NCI-H1105 (cell line): ENCODE measurements at regions not wholly inside any gene's neighbourhood (a gene's known extent, or its start where the extent isn't known, plus 50 kb on each side); places are given as distances from the start of the nearest gene placed in this dataset.
"Not testable (repeated sequence)": the region's sequence is repeated elsewhere in the genome, so short reads cannot be mapped to it uniquely, and the experiment has no call there.

ENCODE experiments used
- DNase-seq: peaks from one replicate; lab custom pipeline; 2025; lab: John Stamatoyannopoulos, UW

GRCh38 chr16:22719945-22720344 is 94.0 kb upstream of the HS3ST2 start:
- no peak for DNase-seq

GRCh38 chr16:22721511-22722100 is 92.4 kb upstream of the HS3ST2 start:
- no peak for DNase-seq

GRCh38 chr16:22722551-22723541 is 91.1 kb upstream of the HS3ST2 start:
- not testable (repeated sequence) for DNase-seq

- DNase-seq: no peak
These were observed 87.1 kb upstream of the HS3ST2 start for GRCh38 chr16:22726868-22727267.

- no peak for DNase-seq
These were observed 86.4 kb upstream of the HS3ST2 start for GRCh38 chr16:22727285-22728166.

GRCh38 chr16:22728167-22728836 is 85.7 kb upstream of the HS3ST2 start:
- DNase-seq: no peak

GRCh38 chr16:22732400-22732799 is 81.6 kb upstream of the HS3ST2 start:
- no peak for DNase-seq

- DNase-seq: no peak
These were observed 81.0 kb upstream of the HS3ST2 start for GRCh38 chr16:22732959-22733358.

GRCh38 chr16:22734368-22734767 is 79.6 kb upstream of the HS3ST2 start:
- DNase-seq: no peak

GRCh38 chr16:22736791-22737190 is 77.2 kb upstream of the HS3ST2 start:
- DNase-seq: no peak

GRCh38 chr16:22739077-22739476 is 74.9 kb upstream of the HS3ST2 start:
- DNase-seq: no peak

GRCh38 chr16:22743401-22743800 is 70.6 kb upstream of the HS3ST2 start:
- no peak for DNase-seq

- DNase-seq: no peak
These were observed 62.8 kb upstream of the HS3ST2 start for GRCh38 chr16:22751104-22751667.

GRCh38 chr16:22751685-22752084 is 62.3 kb upstream of the HS3ST2 start:
- no peak for DNase-seq

GRCh38 chr16:22753451-22753850 is 60.5 kb upstream of the HS3ST2 start:
- DNase-seq: no peak

GRCh38 chr16:22754577-22754976 is 59.4 kb upstream of the HS3ST2 start:
- DNase-seq: no peak

- DNase-seq: no peak
These were observed 56.8 kb upstream of the HS3ST2 start for GRCh38 chr16:22757202-22757601.

GRCh38 chr16:22762486-22762885 is 51.5 kb upstream of the HS3ST2 start:
- no peak for DNase-seq

GRCh38 chr16:22763437-22764080 is 50.4 kb upstream of the HS3ST2 start:
- no peak for DNase-seq
